ENCODE measurements at regions not wholly inside any gene's neighbourhood (a gene's known extent, or its start where the extent isn't known, plus 50 kb on each side); places are given as distances from the start of the nearest gene placed in this dataset.
"Not testable (repeated sequence)": the region's sequence is repeated elsewhere in the genome, so short reads cannot be mapped to it uniquely, and the experiment has no call there.

GRCh38 chr17:16866436-16866835, 105.5 kb downstream of the TNFRSF13B start:
- TF ChIP-seq CTCF (IDR thresholded peaks at IDR 0.05; ENCODE audit: low read depth, low read length, missing control alignments): no peak
- DNase-seq (ENCODE audit: low read depth): no peak
- H3K4me3 ChIP-seq (ENCODE audit: low read depth, low read length): no peak overlapping the region

- H3K4me3 ChIP-seq (ENCODE audit: low read depth, low read length); DNase-seq (ENCODE audit: low read depth): not testable (repeated sequence)
Observed at GRCh38 chr17:16865704-16866103, 106.2 kb downstream of the TNFRSF13B start.

GRCh38 chr17:16865077-16865613, 106.8 kb downstream of the TNFRSF13B start:
- DNase-seq (ENCODE audit: low read depth); H3K4me3 ChIP-seq (ENCODE audit: low read depth, low read length): not testable (repeated sequence)

- not testable (repeated sequence) for H3K4me3 ChIP-seq (ENCODE audit: low read depth, low read length); DNase-seq (ENCODE audit: low read depth)
Observed at GRCh38 chr17:16864462-16865076, 107.3 kb downstream of the TNFRSF13B start.

GRCh38 chr17:16861152-16861551, 110.8 kb downstream of the TNFRSF13B start:
- DNase-seq (ENCODE audit: low read depth); H3K4me3 ChIP-seq (ENCODE audit: low read depth, low read length): not testable (repeated sequence)

- not testable (repeated sequence) for DNase-seq (ENCODE audit: low read depth); H3K4me3 ChIP-seq (ENCODE audit: low read depth, low read length)
Observed at GRCh38 chr17:16860467-16860866, 111.5 kb downstream of the TNFRSF13B start.

- H3K4me3 ChIP-seq (ENCODE audit: low read depth, low read length); DNase-seq (ENCODE audit: low read depth): not testable (repeated sequence)
Observed at GRCh38 chr17:16859515-16859914, 112.4 kb downstream of the TNFRSF13B start.

- not testable (repeated sequence) for DNase-seq (ENCODE audit: low read depth); H3K4me3 ChIP-seq (ENCODE audit: low read depth, low read length)
Observed at GRCh38 chr17:16857746-16858145, 114.2 kb downstream of the TNFRSF13B start.

GRCh38 chr17:16856846-16857245, 115.1 kb downstream of the TNFRSF13B start:
- not testable (repeated sequence) for DNase-seq (ENCODE audit: low read depth); H3K4me3 ChIP-seq (ENCODE audit: low read depth, low read length)

GRCh38 chr17:16856171-16856570, 115.7 kb downstream of the TNFRSF13B start:
- not testable (repeated sequence) for H3K4me3 ChIP-seq (ENCODE audit: low read depth, low read length); DNase-seq (ENCODE audit: low read depth)

GRCh38 chr17:16854636-16855035, 117.3 kb downstream of the TNFRSF13B start:
- not testable (repeated sequence) for H3K4me3 ChIP-seq (ENCODE audit: low read depth, low read length); DNase-seq (ENCODE audit: low read depth)

- TF ChIP-seq CTCF (IDR thresholded peaks at IDR 0.05; ENCODE audit: low read depth, low read length, missing control alignments): no peak
- no peak for DNase-seq (ENCODE audit: low read depth)
Observed at GRCh38 chr17:16853661-16854320, 118.1 kb downstream of the TNFRSF13B start.

GRCh38 chr17:16849861-16850260, 122.1 kb downstream of the TNFRSF13B start:
- H3K4me3 ChIP-seq (ENCODE audit: low read depth, low read length); DNase-seq (ENCODE audit: low read depth): not testable (repeated sequence)

More at GRCh38 chr17:16853661-16854320, 118.1 kb downstream of the TNFRSF13B start:
- H3K4me3 ChIP-seq (ENCODE audit: low read depth, low read length): no peak overlapping the region

- DNase-seq (ENCODE audit: low read depth); H3K4me3 ChIP-seq (ENCODE audit: low read depth, low read length): not testable (repeated sequence)
Observed at GRCh38 chr17:16848997-16849396, 122.9 kb downstream of the TNFRSF13B start.

- DNase-seq (ENCODE audit: low read depth); H3K4me3 ChIP-seq (ENCODE audit: low read depth, low read length): not testable (repeated sequence)
Observed at GRCh38 chr17:16845098-16845497, 126.8 kb downstream of the TNFRSF13B start.

GRCh38 chr17:16844669-16845068, 127.2 kb downstream of the TNFRSF13B start:
- not testable (repeated sequence) for DNase-seq (ENCODE audit: low read depth); H3K4me3 ChIP-seq (ENCODE audit: low read depth, low read length)

GRCh38 chr17:16843511-16843910, 128.4 kb downstream of the TNFRSF13B start:
- not testable (repeated sequence) for DNase-seq (ENCODE audit: low read depth); H3K4me3 ChIP-seq (ENCODE audit: low read depth, low read length)

Data from GM12864 (cell line).